ENCODE measurements at regions not wholly inside any gene's neighbourhood (a gene's known extent, or its start where the extent isn't known, plus 50 kb on each side); places are given as distances from the start of the nearest gene placed in this dataset.

DNA sequence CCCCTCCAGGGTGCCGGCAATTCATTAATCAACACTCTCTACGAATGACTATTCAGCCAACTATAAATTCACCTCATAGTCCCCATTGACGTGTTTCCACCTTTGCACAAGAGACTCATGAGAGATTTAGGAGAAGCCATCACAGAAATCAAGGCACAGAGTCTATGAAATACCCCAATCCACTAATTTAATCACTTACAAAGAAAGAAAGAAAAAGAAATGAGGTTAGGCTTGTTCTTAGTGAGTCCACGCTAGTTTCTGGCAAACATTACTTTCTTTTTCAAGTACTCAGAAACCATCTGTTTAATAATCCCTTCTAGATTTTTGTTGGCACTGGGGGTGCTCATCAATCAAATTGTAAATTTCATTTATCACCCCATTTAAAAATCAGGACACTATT is 125.2 kb upstream of the ADPGK start:
- H3K36me3 Mint-ChIP-seq = no peaks in the 10 kb centered on the region
- Histone ChIP-seq H2AFZ (ENCODE audit: insufficient read depth, low read depth, low read length, poor library complexity, severe bottlenecking) (no peak overlapping the region), H3K9ac (ENCODE audit: insufficient read depth, low read length, poor library complexity, severe bottlenecking) (no peak overlapping the region), H3K27ac (ENCODE audit: low read depth in 1 of 2, low read length in 2 of 2) (no peak overlapping the region), H3K27me3 (ENCODE audit: control insufficient read depth in 2 of 2, insufficient read depth in 2 of 2, low read length in 2 of 2) (peaks cover 0 to 2% of the 10 kb centered on the region in 2 donors), H3K4me1 (ENCODE audit: control insufficient read depth in 1 of 2, insufficient read depth in 2 of 2, low read length in 2 of 2) (no peaks in the 10 kb centered on the region), H3K79me2 (ENCODE audit: insufficient read depth, low read length) (no peaks in the 10 kb centered on the region), H3K36me3 (replicated peaks in 1 of 2; ENCODE audit: control insufficient read depth in 1 of 2, insufficient read depth in 2 of 2, low read length in 2 of 2) (no peaks in the 10 kb centered on the region), H3K4me2 (replicated peaks; ENCODE audit: extremely low read depth, low read length, poor library complexity, severe bottlenecking) (no peak overlapping the region), H3K4me3 (replicated peaks in 1 of 3; ENCODE audit: low read depth in 2 of 3, low read length in 3 of 3) (no peak overlapping the region), H4K20me1 (ENCODE audit: insufficient read depth, low read length) (no peaks in the 10 kb centered on the region), H3K9me3 (replicated peaks in 1 of 2; ENCODE audit: control insufficient read depth in 1 of 2, insufficient read depth in 1 of 2, low read length in 2 of 2) (no peaks in the 10 kb centered on the region)
- 100% methylated on average over 3 of the region's 4 CpGs for WGBS (ENCODE audit: insufficient coverage)
- intact Hi-C loops (cut with micrococcal nuclease) = no loop called here
- H3K27ac Mint-ChIP-seq = no peak overlapping the region
- peaks cover 0 to 2% (median 0%) of the 10 kb centered on the region in 7 donors for H3K9me3 Mint-ChIP-seq
- no peak overlapping the region for H3K4me3 Mint-ChIP-seq
- H3K27me3 Mint-ChIP-seq (ENCODE audit: low read depth in 3 of 3) = peaks cover 5 to 30% (median 13%) of the 10 kb centered on the region in 3 donors
- DNase-seq = no peak
- TF ChIP-seq, protein P1, sequence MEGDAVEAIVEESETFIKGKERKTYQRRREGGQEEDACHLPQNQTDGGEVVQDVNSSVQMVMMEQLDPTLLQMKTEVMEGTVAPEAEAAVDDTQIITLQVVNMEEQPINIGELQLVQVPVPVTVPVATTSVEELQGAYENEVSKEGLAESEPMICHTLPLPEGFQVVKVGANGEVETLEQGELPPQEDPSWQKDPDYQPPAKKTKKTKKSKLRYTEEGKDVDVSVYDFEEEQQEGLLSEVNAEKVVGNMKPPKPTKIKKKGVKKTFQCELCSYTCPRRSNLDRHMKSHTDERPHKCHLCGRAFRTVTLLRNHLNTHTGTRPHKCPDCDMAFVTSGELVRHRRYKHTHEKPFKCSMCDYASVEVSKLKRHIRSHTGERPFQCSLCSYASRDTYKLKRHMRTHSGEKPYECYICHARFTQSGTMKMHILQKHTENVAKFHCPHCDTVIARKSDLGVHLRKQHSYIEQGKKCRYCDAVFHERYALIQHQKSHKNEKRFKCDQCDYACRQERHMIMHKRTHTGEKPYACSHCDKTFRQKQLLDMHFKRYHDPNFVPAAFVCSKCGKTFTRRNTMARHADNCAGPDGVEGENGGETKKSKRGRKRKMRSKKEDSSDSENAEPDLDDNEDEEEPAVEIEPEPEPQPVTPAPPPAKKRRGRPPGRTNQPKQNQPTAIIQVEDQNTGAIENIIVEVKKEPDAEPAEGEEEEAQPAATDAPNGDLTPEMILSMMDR (IDR thresholded peaks at IDR 0.05) = no peak
- no peaks in the 10 kb centered on the region for H3K4me1 Mint-ChIP-seq

- Mint-ChIP-seq H3K36me3 (no peaks in the 10 kb centered on the region), H3K4me3 (no peak overlapping the region), H3K27me3 (ENCODE audit: low read depth in 3 of 3) (peaks cover 7 to 36% (median 12%) of the 10 kb centered on the region in 3 donors), H3K4me1 (no peaks in the 10 kb centered on the region), H3K9me3 (peaks cover 0 to 3% (median 0%) of the 10 kb centered on the region in 7 donors), H3K27ac (no peak overlapping the region)
- TF ChIP-seq, protein P1 (IDR thresholded peaks at IDR 0.05) = no peak
- H3K79me2 ChIP-seq (ENCODE audit: insufficient read depth, low read length) = no peaks in the 10 kb centered on the region
- peaks cover 2 to 8% of the 10 kb centered on the region in 2 donors for H3K27me3 ChIP-seq (ENCODE audit: control insufficient read depth in 2 of 2, insufficient read depth in 2 of 2, low read length in 2 of 2)
- H2AFZ ChIP-seq (ENCODE audit: insufficient read depth, low read depth, low read length, poor library complexity, severe bottlenecking) = no peak overlapping the region
- H3K4me1 ChIP-seq (ENCODE audit: control insufficient read depth in 1 of 2, insufficient read depth in 2 of 2, low read length in 2 of 2) = no peaks in the 10 kb centered on the region
- WGBS (ENCODE audit: insufficient coverage) = 100% methylated on average over 1 of the region's 1 CpG
- H3K9ac ChIP-seq (ENCODE audit: insufficient read depth, low read length, poor library complexity, severe bottlenecking) = no peak overlapping the region
- H3K9me3 ChIP-seq (replicated peaks in 1 of 2; ENCODE audit: control insufficient read depth in 1 of 2, insufficient read depth in 1 of 2, low read length in 2 of 2) = no peaks in the 10 kb centered on the region
- no peak overlapping the region for H3K27ac ChIP-seq (ENCODE audit: low read depth in 1 of 2, low read length in 2 of 2)
- no peaks in the 10 kb centered on the region for H4K20me1 ChIP-seq (ENCODE audit: insufficient read depth, low read length)
- no peak overlapping the region for H3K4me3 ChIP-seq (replicated peaks in 1 of 3; ENCODE audit: low read depth in 2 of 3, low read length in 3 of 3)
- no peak overlapping the region for H3K4me2 ChIP-seq (replicated peaks; ENCODE audit: extremely low read depth, low read length, poor library complexity, severe bottlenecking)
- no peaks in the 10 kb centered on the region for H3K36me3 ChIP-seq (replicated peaks in 1 of 2; ENCODE audit: control insufficient read depth in 1 of 2, insufficient read depth in 2 of 2, low read length in 2 of 2)
- intact Hi-C loops (cut with micrococcal nuclease) = no loop called here
- no peak for DNase-seq
Measured at GRCh38 chr15:72907733-72908132, 124.2 kb upstream of the ADPGK start.
